ENCODE measurements at regions not wholly inside any gene's neighbourhood (a gene's known extent, or its start where the extent isn't known, plus 50 kb on each side); places are given as distances from the start of the nearest gene placed in this dataset.
"Not testable (repeated sequence)": the region's sequence is repeated elsewhere in the genome, so short reads cannot be mapped to it uniquely, and the experiment has no call there.

DNA sequence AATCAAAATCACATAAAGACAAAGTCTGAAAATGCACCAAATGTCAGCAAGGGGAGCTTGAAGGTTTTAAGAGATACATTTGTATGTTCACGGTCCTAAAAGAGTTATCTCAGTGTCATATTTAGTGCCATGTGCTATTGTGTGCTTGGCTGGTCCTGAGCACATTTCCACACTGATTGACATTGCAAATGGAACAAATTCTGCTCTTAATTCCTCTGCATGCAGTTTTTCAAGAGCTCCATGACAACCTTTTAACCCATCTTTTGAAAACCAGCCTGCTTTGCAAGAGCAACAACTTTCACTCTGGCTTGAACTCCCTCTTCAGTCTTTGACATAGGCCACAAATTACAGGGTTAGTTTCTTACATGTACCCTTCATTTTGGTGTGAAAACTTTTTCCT is 175.4 kb upstream of the ACTBL2 start:
- 75% methylated on average over 1 of the region's 1 CpG; no CpG with 5 or more reads in 1 of the 2 experiments for WGBS, 2 experiments (ENCODE audit: insufficient coverage in 2 of 2)
- H3K27ac ChIP-seq (ENCODE audit: low read depth, low read length, severe bottlenecking): no peak overlapping the region

DNA sequence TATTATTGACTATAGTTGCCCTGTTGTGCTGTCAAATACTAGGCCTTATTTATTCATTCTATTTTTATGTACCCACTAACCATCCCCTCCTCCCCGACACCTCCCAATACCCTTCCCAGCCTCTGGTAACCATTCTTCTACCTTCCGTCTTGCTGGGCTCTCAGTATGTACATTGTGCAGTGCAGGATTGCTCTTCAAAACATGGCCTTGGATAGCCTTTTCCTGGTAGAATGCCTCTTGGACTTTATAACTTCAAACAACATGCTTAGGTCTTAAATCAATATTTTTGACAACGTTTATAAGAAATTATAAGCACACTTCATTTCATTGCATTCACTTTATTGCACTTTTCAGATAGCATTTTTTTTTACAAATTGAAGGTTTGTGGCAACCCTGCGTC is 172.6 kb upstream of the ACTBL2 start:
- 75 to 95% methylated on average over 2 to 4 of the region's 4 CpGs for WGBS, 2 experiments (ENCODE audit: insufficient coverage in 2 of 2)
- H3K36me3 ChIP-seq (ENCODE audit: control insufficient read depth, insufficient read depth, low read length): no peaks in the 10 kb centered on the region
- no peak overlapping the region for H3K27ac ChIP-seq (ENCODE audit: low read depth, low read length, severe bottlenecking)
- no peaks in the 10 kb centered on the region for H3K4me1 ChIP-seq (ENCODE audit: control insufficient read depth, insufficient read depth, low read length, poor library complexity, severe bottlenecking)
- H3K4me3 ChIP-seq (ENCODE audit: extremely low read depth, insufficient read depth, low read length, poor library complexity, severe bottlenecking): no peak overlapping the region
- no peaks in the 10 kb centered on the region for H3K9me3 ChIP-seq (ENCODE audit: control insufficient read depth, low read length)

More for the DNA sequence above, 175.4 kb upstream of the ACTBL2 start:
- Histone ChIP-seq H3K4me1 (ENCODE audit: control insufficient read depth, insufficient read depth, low read length, poor library complexity, severe bottlenecking) (no peaks in the 10 kb centered on the region), H3K4me3 (ENCODE audit: extremely low read depth, insufficient read depth, low read length, poor library complexity, severe bottlenecking) (no peak overlapping the region), H3K36me3 (ENCODE audit: control insufficient read depth, insufficient read depth, low read length) (no peaks in the 10 kb centered on the region), H3K9me3 (ENCODE audit: control insufficient read depth, low read length) (no peaks in the 10 kb centered on the region)

DNA sequence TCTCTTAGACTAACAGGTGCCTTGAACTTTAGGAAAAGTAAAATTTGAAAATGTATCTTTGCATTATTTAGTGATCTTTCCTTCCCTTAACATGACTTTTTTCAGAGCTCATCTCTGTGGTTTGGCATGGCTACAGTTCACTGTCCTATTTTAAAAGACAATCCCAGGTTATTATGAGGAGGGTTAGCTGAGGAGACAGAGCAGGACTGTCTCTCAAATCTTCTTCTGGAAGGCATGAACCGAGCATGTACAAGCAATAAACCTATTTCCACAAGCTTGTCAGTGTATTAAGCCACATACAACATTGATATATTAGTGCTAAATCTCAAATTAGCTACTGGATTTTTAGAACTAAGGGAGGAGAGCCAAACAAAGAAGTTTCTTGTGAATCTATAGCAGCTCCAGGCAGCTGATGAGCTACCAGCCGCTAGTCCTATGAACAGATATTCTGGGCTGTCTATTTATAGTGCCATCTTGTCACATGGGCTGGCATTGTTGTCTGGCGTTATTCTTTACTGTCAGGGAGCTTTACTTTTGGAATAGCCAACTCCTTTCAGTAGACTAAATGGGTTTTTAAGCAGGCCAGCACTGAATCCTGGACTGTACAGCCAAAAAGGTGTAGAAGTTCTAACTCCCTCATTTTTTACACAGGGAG is 171.2 kb upstream of the ACTBL2 start:
- no peak overlapping the region for H3K27ac ChIP-seq (ENCODE audit: low read depth, low read length, severe bottlenecking)

DNA sequence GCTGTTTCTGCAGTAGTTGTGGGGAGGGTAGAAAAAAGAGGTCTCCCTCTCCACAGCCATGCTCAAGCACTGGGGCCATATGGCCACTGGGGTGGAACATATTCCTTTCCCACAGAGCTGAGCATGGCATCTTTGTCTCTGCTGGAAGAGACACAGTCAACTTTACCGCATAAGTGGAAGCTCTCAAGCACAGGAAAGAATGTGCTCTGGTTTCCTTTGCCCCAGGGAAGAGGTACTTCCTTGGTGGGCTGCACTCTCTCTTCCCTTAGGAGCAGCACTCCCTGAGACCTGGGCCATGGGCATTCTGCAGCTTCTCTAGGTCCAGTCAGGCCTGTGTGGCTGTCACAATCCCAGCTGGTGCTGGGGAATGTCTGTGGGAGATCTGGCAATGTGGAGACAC is 168.5 kb upstream of the ACTBL2 start:
- WGBS, 2 experiments (ENCODE audit: insufficient coverage in 2 of 2): 94 to 100% methylated on average over 1 of the region's 1 CpG
- Histone ChIP-seq H3K36me3 (ENCODE audit: control insufficient read depth, insufficient read depth, low read length) (no peaks in the 10 kb centered on the region), H3K4me3 (ENCODE audit: extremely low read depth, insufficient read depth, low read length, poor library complexity, severe bottlenecking) (no peak overlapping the region), H3K4me1 (ENCODE audit: control insufficient read depth, insufficient read depth, low read length, poor library complexity, severe bottlenecking) (no peaks in the 10 kb centered on the region), H3K9me3 (ENCODE audit: control insufficient read depth, low read length) (peaks cover 3% of the 10 kb centered on the region), H3K27ac (ENCODE audit: low read depth, low read length, severe bottlenecking) (no peak overlapping the region)

More for the DNA sequence above, 171.2 kb upstream of the ACTBL2 start:
- WGBS, 2 experiments (ENCODE audit: insufficient coverage in 2 of 2): 95 to 100% methylated on average over 2 of the region's 3 CpGs
- Histone ChIP-seq H3K9me3 (ENCODE audit: control insufficient read depth, low read length) (no peaks in the 10 kb centered on the region), H3K4me3 (ENCODE audit: extremely low read depth, insufficient read depth, low read length, poor library complexity, severe bottlenecking) (no peak overlapping the region), H3K36me3 (ENCODE audit: control insufficient read depth, insufficient read depth, low read length) (no peaks in the 10 kb centered on the region), H3K4me1 (ENCODE audit: control insufficient read depth, insufficient read depth, low read length, poor library complexity, severe bottlenecking) (no peaks in the 10 kb centered on the region)

DNA sequence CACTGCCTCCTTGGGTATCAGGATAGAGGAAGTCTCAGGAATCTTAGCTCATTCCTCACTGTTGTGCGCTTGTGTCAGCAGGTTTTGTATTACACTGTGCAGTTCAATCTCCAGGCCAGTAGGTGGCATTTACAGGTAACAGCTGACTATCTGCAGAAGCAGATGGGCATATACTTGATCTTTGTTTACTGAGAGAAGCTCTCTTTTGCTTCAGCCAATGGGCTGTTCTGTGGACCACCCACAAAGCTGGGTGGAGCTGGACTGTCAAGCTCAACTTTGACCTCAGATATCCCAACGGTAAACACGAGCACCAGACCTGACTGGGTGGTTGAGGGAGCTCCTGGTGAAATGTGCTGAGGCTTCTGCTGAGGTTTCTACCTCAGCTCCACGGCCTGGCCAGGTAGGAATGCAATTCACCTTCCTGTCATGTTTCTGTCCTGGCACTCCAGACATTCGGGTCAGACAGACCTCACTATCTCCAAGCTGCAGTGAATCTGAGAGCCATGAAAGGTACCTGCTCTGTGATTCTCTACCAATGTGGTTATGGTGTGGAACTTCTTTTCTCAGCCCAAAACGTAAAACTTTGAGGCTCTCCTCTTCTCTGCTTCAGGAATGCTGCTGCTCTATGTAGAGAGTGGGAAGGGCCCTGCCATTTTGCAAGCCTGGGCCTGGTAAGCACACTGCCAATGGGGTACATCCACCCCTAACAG is 167.9 kb upstream of the ACTBL2 start:
- Histone ChIP-seq H3K4me3 (ENCODE audit: extremely low read depth, insufficient read depth, low read length, poor library complexity, severe bottlenecking) (no peak overlapping the region), H3K36me3 (ENCODE audit: control insufficient read depth, insufficient read depth, low read length) (no peaks in the 10 kb centered on the region), H3K27ac (ENCODE audit: low read depth, low read length, severe bottlenecking) (no peak overlapping the region), H3K4me1 (ENCODE audit: control insufficient read depth, insufficient read depth, low read length, poor library complexity, severe bottlenecking) (no peaks in the 10 kb centered on the region), H3K9me3 (ENCODE audit: control insufficient read depth, low read length) (peaks cover 3% of the 10 kb centered on the region)
- WGBS, 2 experiments (ENCODE audit: insufficient coverage in 2 of 2): 82 to 84% methylated on average over 3 to 6 of the region's 6 CpGs

DNA sequence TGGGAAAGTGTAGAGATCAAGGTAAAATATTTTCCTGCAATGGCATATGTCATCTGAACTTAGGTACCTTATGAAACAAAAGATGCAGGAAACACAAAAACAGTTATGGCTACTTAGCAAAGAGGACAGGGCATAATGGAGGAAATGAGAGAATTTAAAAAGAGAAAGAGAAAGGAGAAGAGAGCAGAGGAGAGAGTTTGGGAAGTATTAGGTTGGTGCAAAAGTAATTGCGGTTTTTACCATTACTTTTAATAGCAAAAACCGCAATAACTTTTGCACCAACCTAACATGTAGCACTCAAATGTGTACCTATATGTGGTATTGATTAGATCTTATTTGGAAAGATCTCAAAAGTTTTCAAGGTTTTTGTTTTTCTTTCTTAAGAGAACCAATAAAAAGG is 160.1 kb upstream of the ACTBL2 start:
- Histone ChIP-seq H3K4me3 (ENCODE audit: extremely low read depth, insufficient read depth, low read length, poor library complexity, severe bottlenecking) (no peak overlapping the region), H3K9me3 (ENCODE audit: control insufficient read depth, low read length) (no peaks in the 10 kb centered on the region), H3K4me1 (ENCODE audit: control insufficient read depth, insufficient read depth, low read length, poor library complexity, severe bottlenecking) (no peaks in the 10 kb centered on the region), H3K27ac (ENCODE audit: low read depth, low read length, severe bottlenecking) (no peak overlapping the region), H3K36me3 (ENCODE audit: control insufficient read depth, insufficient read depth, low read length) (no peaks in the 10 kb centered on the region)
- WGBS, 2 experiments (ENCODE audit: insufficient coverage in 2 of 2): no CpG with 5 or more reads among the region's 2 CpGs

DNA sequence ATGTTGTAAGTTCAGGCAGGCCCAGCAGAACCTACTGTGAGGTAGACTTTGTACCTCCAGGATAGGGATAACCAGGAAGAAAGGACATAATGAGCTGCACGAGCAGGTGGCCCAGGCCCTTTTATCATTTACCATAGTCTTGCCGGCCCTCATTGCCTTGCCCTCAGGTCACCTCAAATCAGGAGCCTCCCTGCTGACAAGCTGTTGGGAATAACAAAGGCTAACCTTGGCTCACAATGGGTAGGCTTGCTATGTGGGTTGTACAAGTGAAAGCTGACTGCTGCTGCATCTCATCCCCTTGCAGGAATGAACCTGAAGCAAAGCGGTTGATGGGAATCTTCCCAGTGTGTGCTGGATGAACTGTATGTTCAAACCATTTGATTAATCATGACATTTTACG is 159.5 kb upstream of the ACTBL2 start:
- 90 to 93% methylated on average over 2 of the region's 4 CpGs for WGBS, 2 experiments (ENCODE audit: insufficient coverage in 2 of 2)
- Histone ChIP-seq H3K27ac (ENCODE audit: low read depth, low read length, severe bottlenecking) (no peak overlapping the region), H3K9me3 (ENCODE audit: control insufficient read depth, low read length) (no peaks in the 10 kb centered on the region), H3K4me1 (ENCODE audit: control insufficient read depth, insufficient read depth, low read length, poor library complexity, severe bottlenecking) (no peaks in the 10 kb centered on the region), H3K36me3 (ENCODE audit: control insufficient read depth, insufficient read depth, low read length) (no peaks in the 10 kb centered on the region), H3K4me3 (ENCODE audit: extremely low read depth, insufficient read depth, low read length, poor library complexity, severe bottlenecking) (no peak overlapping the region)

DNA sequence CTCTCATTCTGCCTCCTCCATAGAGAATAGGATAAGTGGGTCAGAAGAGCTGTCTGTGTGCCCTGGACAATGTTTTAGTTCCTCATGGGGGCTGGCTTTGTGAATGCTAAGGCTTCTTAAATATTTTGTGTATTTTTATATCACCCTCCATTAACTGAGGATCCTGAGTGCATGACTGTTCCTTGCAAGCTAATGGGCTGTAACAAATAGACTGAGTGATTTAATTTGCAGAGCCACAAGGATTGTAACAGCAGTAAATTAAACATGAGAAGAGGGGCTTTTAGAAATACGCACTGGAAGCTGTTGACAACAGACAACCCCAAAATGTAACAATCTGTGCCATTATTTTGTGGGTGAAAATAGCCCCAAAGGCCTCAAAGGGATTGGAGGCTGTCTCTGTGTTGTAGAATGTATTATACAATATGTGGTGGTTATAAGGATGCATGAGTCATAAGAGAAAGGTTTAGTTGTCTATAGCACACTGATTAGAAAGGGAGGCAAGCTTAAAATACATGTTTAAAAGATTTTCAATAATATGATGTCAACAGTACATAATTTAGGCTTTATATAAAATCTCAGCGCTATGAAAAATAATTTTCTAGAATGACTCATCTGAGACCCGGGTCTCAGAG is 152.7 kb upstream of the ACTBL2 start:
- no peak overlapping the region for H3K4me3 ChIP-seq (ENCODE audit: extremely low read depth, insufficient read depth, low read length, poor library complexity, severe bottlenecking)
- 96 to 100% methylated on average over 1 to 3 of the region's 3 CpGs for WGBS, 2 experiments (ENCODE audit: insufficient coverage in 2 of 2)
- H3K36me3 ChIP-seq (ENCODE audit: control insufficient read depth, insufficient read depth, low read length): no peaks in the 10 kb centered on the region
- H3K9me3 ChIP-seq (ENCODE audit: control insufficient read depth, low read length): no peaks in the 10 kb centered on the region
- H3K27ac ChIP-seq (ENCODE audit: low read depth, low read length, severe bottlenecking): no peak overlapping the region
- no peaks in the 10 kb centered on the region for H3K4me1 ChIP-seq (ENCODE audit: control insufficient read depth, insufficient read depth, low read length, poor library complexity, severe bottlenecking)

DNA sequence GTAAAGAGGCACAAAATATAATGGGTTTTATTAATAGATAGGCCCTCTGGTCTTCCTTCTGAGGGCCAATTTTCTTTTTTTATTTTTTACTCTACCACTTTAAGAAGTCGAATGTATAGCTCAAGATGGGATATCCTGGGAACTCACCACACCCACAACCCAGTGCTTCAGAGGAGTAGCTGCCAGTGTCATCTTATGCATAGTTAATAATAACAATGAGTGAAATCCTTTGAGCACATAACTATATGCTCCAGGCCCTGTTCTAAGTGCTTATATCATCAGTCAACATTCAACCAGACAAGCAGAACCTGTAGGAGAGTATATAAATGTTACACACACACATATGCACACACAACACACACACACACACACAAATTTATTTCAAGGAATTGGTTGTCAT is 150.3 kb upstream of the ACTBL2 start:
- Histone ChIP-seq H3K4me3 (ENCODE audit: extremely low read depth, insufficient read depth, low read length, poor library complexity, severe bottlenecking) (no peak overlapping the region), H3K36me3 (ENCODE audit: control insufficient read depth, insufficient read depth, low read length) (no peaks in the 10 kb centered on the region), H3K27ac (ENCODE audit: low read depth, low read length, severe bottlenecking) (no peak overlapping the region), H3K4me1 (ENCODE audit: control insufficient read depth, insufficient read depth, low read length, poor library complexity, severe bottlenecking) (no peaks in the 10 kb centered on the region), H3K9me3 (ENCODE audit: control insufficient read depth, low read length) (no peaks in the 10 kb centered on the region)
- no CpG with 5 or more reads among the region's 1 CpG for WGBS, 2 experiments (ENCODE audit: insufficient coverage in 2 of 2)

DNA sequence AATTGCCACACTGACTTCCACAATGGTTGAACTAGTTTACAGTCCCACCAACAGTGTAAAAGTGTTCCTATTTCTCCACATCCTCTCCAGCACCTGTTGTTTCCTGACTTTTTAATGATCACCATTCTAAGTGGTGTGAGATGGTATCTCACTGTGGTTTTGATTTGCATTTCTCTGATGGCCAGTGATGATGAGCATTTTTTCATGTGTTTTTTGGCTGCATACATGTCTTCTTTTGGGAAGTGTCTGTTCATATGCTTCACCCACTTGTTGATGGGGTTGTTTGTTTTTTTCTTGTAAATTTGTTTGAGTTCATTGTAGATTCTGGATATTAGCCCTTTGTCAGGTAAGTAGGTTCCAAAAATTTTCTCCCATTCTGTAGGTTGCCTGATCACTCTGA is 148.5 kb upstream of the ACTBL2 start:
- not testable (repeated sequence) for H3K27ac ChIP-seq (ENCODE audit: low read depth, low read length, severe bottlenecking); H3K36me3 ChIP-seq (ENCODE audit: control insufficient read depth, insufficient read depth, low read length)

DNA sequence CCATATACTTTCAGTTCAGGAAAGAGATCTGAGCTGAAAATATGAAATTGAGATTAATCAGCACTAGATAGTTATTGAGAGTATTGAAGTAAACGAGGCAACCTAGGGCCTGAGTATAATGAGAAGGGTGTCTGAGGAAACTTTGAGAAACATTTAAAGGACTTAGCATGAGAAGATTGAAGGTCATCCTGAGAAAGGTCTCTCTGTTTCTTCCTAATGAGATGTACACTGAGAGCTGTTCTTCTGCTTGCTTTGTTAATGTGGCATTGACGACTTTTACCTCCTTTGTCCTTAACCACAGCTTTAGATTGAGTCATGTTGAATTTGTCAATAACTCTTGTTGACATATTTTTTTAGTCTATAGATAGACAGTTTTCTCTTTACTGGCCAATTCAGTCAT is 145.1 kb upstream of the ACTBL2 start:
- WGBS, 2 experiments (ENCODE audit: insufficient coverage in 2 of 2): 91% methylated on average over 1 of the region's 2 CpGs
- Histone ChIP-seq H3K4me1 (ENCODE audit: control insufficient read depth, insufficient read depth, low read length, poor library complexity, severe bottlenecking) (no peaks in the 10 kb centered on the region), H3K4me3 (ENCODE audit: extremely low read depth, insufficient read depth, low read length, poor library complexity, severe bottlenecking) (no peak overlapping the region), H3K36me3 (ENCODE audit: control insufficient read depth, insufficient read depth, low read length) (no peaks in the 10 kb centered on the region), H3K9me3 (ENCODE audit: control insufficient read depth, low read length) (no peaks in the 10 kb centered on the region), H3K27ac (ENCODE audit: low read depth, low read length, severe bottlenecking) (no peak overlapping the region)

More for the DNA sequence above, 148.5 kb upstream of the ACTBL2 start:
- H3K9me3 ChIP-seq (ENCODE audit: control insufficient read depth, low read length); H3K4me1 ChIP-seq (ENCODE audit: control insufficient read depth, insufficient read depth, low read length, poor library complexity, severe bottlenecking); H3K4me3 ChIP-seq (ENCODE audit: extremely low read depth, insufficient read depth, low read length, poor library complexity, severe bottlenecking): not testable (repeated sequence)

Data from mesodermal cell (in vitro differentiated cells).